SKM-1 treated with dmso at 0.1 percent for 144 hours (cell line): ENCODE measurements at regions not wholly inside any gene's neighbourhood (a gene's known extent, or its start where the extent isn't known, plus 50 kb on each side); places are given as distances from the start of the nearest gene placed in this dataset.

Experiments
- DNase-seq: peaks from one replicate; lab custom pipeline; 2025; ENCODE audit not compliant: unreplicated experiment; lab: John Stamatoyannopoulos, UW

- no peak for DNase-seq
Measured at GRCh38 chr4:140316799-140317198, 56.6 kb upstream of the SCOC start.

- DNase-seq, result no peak
Measured at GRCh38 chr4:140315970-140316369, 57.5 kb upstream of the SCOC start.

GRCh38 chr4:140315438-140315837 lies 58.0 kb upstream of the SCOC start:
- no peak for DNase-seq

GRCh38 chr4:140315019-140315418 lies 58.4 kb upstream of the SCOC start:
- DNase-seq, result no peak

DNA sequence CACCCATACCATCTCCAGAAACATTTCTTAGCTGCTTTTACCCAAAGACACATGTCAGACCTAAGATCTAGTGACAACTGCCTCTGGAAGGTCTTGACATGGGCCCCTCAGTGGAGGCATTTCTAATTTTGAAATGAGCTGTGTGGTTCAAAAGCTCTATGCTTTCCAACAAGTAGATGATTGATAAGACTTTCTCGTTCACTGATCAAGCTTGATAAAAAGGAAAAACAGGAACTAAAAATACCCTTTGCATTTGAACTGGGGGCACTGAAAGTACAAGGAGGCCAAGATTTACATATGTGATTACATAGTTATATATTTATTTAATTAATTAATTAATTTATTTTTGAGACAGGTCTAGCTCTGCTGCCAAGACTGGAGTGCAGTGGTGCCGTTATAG lies 61.3 kb upstream of the SCOC start:
- no peak for DNase-seq

DNA sequence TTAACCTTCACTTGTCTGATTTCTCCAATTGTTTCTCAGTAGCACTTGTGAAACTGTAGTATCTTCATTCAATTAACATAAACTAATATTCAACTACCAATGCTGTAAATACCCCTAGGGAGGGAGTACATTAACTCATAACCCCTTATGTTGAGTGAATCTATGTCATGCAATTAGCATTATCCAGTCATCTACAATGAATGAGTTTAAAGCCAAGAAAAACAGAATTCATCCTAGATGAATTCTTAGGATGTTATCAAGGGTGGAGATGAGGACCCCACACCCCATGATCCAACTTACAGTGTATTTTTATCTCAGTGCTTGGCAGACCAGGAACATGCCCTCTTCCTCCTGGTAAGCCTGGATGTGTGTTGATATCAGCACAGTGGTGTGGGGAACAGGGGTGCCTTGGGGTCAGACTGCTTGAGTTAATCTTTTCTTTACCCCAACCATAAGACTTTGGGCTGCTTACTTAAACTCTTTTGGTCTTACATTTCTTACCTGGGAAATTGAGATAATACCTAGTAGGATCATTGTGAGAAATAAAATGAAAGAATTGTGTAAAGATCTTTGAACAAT lies 62.1 kb upstream of the SCOC start:
- no peak for DNase-seq

DNA sequence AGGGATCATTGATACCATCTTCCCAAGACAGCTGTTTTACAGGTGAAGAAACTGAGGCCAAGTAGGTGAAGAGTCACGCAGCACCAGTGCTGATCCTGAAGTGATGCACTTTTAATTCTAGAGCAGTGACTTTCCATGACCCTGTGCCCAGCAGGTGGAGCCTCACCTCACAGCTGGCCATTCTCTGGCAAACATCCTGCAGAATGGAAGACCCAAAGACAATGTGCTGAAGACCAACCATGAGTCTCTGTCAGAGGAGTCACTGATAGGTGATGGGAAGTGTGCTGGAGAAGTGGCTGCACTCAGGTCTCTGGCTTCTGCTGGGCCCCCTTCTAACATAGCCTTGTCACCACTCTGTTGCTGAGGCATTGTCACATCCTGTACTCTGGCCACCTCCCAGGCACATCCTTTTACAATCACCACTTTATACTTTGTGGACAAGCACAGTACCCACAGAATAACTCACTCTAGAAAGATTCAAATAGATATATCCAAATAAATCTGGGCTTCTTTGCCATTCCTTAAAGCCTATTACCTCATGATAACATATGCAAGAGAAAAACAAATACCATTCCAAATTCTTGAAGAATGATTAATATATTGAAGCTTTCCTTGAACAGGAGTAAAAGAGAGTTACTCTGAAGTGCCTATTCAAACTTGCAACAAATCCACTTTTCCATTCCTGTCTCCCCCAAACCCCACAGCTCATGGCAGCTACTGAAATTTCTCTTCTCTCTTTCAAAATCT lies 64.1 kb upstream of the SCOC start:
- DNase-seq, result no peak

DNA sequence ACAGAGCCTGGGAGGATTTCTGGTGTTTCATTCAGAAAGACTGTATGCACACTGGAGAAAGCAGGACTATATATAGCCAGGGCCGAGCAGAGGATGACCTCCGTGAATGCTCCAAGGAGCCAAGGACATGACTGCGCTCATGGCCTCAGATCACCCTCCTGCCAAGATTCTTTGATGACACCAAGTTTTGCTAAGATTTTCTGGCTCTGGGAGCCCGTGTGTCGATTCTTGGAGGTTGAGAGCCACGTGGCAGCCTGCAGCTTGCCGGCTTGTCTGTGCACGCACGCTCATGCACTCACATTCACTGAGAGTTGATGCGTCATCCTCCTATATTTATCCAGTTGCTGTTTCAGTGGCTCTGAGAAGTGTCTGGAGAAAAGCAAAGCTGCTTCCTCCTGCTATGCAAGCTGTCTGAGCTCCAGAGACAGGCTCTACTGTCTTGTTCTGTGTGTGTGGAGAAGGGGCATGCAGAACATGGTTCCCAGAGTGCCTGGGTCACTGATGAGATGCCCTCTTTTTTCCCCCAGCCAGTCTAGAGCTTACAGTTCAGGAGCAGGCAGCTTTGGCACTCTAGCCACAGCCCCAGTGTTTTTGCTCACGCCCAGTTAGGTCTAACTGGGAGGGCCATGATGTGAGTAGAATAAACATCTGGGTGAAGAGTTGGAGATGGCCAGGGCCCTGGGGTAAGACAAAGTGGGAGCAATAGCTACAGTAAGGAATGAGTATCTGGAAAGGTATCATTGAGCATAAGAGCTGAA lies 64.9 kb upstream of the SCOC start:
- DNase-seq, result no peak

- no peak for DNase-seq
Measured at GRCh38 chr4:140305053-140305452, 68.4 kb upstream of the SCOC start.

GRCh38 chr4:140304346-140304745 lies 69.1 kb upstream of the SCOC start:
- no peak for DNase-seq

- DNase-seq, result no peak
Measured at GRCh38 chr4:140302151-140302859, 71.1 kb upstream of the SCOC start.

DNA sequence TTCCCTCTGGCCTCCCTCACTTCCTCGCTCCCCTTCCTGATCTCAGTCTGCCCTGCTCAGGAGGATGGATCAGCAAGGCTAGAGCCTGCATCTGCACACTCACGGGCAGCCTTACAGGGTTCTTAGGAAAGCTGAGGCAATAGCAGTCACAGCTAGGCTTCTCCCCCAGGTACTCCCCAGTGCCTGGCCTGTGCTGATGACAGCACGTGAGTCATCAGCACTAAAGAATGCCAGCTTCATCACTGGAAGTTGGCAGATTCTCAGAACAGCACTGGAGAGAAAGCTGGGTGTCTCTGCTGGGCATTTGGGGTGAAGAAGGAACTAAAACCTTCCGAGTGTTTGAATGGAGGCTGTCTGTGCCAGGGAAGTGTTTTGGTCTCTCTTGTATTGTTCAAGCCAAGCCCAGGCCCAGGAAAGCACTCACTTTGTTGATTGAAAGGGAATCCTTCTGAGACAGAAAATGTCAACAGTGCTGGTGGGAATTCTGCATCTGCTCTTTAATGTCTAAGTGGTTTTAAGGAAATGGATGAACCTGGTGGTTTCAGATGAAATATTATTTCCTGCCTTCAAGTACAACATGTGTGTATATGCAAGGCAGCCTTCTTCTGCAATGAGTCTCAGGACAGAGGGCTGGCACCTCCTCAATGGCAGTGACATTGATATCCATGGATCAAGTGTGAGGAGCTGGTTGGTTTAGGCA lies 73.0 kb upstream of the SCOC start:
- DNase-seq, result no peak

DNA sequence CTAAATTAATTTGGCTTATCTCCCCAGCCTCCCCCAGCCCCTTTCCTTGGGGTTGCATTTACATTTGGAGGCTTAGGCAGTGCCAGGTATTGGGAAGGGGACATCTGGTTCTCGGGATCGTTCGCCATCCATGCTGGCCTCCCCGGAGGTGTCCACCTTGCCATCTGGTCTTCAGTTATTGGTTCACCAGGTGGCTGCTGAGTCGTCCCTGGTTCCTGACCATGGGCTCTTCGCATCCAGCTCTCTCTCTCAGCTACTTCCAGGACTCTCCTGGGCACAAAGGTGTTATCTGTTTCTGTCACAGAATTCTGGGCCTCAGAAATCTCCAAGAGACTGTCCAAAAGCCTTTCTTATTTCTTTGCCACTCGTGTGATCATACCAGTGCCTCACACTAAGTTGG lies 75.4 kb upstream of the SCOC start:
- DNase-seq, result no peak

- no peak for DNase-seq
Measured at GRCh38 chr4:140297221-140297570, 76.2 kb upstream of the SCOC start.

GRCh38 chr4:140296335-140297220 lies 76.9 kb upstream of the SCOC start:
- DNase-seq, result no peak

GRCh38 chr4:140293979-140294378 lies 79.5 kb upstream of the SCOC start:
- no peak for DNase-seq

DNA sequence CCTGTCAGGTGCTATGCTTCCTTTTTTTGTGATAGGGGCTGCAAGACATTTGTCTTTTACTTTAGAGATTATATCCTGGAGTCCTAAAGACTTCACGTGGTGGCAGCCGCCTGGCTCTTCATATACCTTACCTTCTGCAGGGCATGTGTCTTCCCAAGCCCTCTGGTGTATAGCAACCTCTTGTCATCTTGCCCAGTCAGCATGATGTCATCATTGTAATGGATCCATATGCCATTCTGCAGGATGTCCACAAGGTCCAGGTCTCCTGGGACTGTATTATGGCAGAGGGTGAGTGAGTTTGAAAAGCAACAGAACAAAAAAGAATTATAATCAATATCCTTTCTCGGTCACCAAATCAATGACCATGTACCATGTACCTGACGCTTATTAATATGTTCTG lies 82.2 kb upstream of the SCOC start:
- no peak for DNase-seq

DNA sequence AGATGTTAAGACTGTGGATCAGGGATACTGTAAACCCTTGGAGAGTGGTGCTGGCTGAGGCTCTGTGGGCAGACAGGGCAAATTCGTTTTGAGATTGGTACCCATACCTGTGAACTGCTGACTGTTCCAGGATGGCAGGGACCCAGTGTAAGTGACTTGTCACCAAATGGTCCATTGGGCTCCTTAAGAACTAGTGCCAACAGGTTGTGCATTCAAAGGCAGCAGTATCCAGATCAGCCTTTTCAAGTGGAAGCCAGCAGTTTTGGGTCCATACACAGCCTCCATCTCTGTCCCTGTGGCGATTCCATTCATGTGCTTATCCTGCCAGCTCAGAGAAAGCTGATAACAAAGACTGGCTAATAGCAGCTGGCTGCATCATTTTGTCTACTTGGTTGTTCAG lies 84.0 kb upstream of the SCOC start:
- DNase-seq, result no peak

- DNase-seq, result no peak
Measured at GRCh38 chr4:140286456-140286855, 87.0 kb upstream of the SCOC start.

DNA sequence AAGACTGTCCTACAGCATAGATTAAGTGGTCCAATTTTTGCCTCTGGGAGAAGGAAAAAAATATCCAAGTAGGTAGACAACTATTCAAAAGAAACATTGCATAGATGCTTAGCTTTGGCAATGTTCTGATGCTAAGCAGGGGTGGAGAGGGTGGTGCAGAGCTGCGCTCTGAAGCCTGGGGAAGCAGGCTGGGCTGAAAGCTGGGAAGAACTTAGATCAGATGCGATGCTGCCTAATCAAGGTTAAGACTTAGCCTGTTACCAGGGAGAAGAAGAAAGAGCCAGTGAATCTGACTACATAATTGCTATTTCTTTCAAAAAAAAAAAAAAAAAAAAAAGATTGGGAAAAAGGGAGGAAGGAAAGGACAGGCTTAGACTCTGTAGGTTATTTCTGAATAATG lies 89.0 kb upstream of the SCOC start:
- no peak for DNase-seq
